MM.1S (cell line): ENCODE measurements at regions not wholly inside any gene's neighbourhood (a gene's known extent, or its start where the extent isn't known, plus 50 kb on each side); places are given as distances from the start of the nearest gene placed in this dataset.

Source experiments
- DNase-seq: peaks from one replicate; pipeline ENCODE4 v3.0.0-alpha.2; 2015
- H2AFZ ChIP-seq: fragments of 300-600 bp; sonication (generic); 2 replicates; pipeline ENCODE4 v1.6.0; 2016; ENCODE audit warnings: antibody characterized with exemption, low read length
- H3F3A ChIP-seq: fragments of 300-600 bp; sonication (generic); 2 replicates; pipeline ENCODE4 v1.6.1; 2016; ENCODE audit warnings: mild to moderate bottlenecking, antibody characterized with exemption, low read length, moderate library complexity, mixed read lengths; ENCODE audit not compliant: insufficient read depth
- H3K27ac ChIP-seq: fragments of 300-600 bp; sonication (generic); 2 replicates; pipeline ENCODE4 v1.5.1; 2016; ENCODE audit warnings: mild to moderate bottlenecking, low read length
- H3K27me3 ChIP-seq: fragments of 300-600 bp; sonication (generic); replicated peaks from 2 replicates; pipeline ENCODE4 v1.6.0; 2016; ENCODE audit warnings: low read length; ENCODE audit not compliant: insufficient read depth
- H3K36me3 ChIP-seq: fragments of 300-600 bp; sonication (generic); replicated peaks from 2 replicates; pipeline ENCODE4 v1.6.1; 2016; ENCODE audit warnings: mild to moderate bottlenecking, low read length, mixed read lengths; ENCODE audit not compliant: insufficient read depth
- H3K4me1 ChIP-seq: fragments of 300-600 bp; sonication (generic); 2 replicates; pipeline ENCODE4 v1.6.1; 2016; ENCODE audit warnings: low read length, mixed read lengths
- H3K4me2 ChIP-seq: fragments of 300-600 bp; sonication (generic); 2 replicates; pipeline ENCODE4 v1.6.0; 2016; ENCODE audit warnings: low read depth, low read length
- H3K4me3 ChIP-seq: fragments of 300-600 bp; sonication (generic); 2 replicates; pipeline ENCODE4 v1.5.1; 2016; ENCODE audit warnings: low read length, mixed read lengths
- H3K79me2 ChIP-seq: fragments of 300-600 bp; sonication (generic); 2 replicates; pipeline ENCODE4 v1.6.1; 2016; ENCODE audit warnings: mixed run types, low read length, mixed read lengths
- H3K9ac ChIP-seq: fragments of 300-600 bp; sonication (generic); 2 replicates; pipeline ENCODE4 v1.6.1; 2016; ENCODE audit warnings: low read length, mixed read lengths
- H3K9me2 ChIP-seq: fragments of 300-600 bp; sonication (generic); replicated peaks from 2 replicates; pipeline ENCODE4 v1.6.1; 2016; ENCODE audit warnings: mild to moderate bottlenecking, low read length, mixed read lengths; ENCODE audit not compliant: insufficient read depth
- H3K9me3 ChIP-seq: fragments of 300-600 bp; sonication (generic); replicated peaks from 2 replicates; pipeline ENCODE4 v1.6.1; 2016; ENCODE audit warnings: mild to moderate bottlenecking, low read length, mixed read lengths; ENCODE audit not compliant: insufficient read depth
- H4K20me1 ChIP-seq: fragments of 300-600 bp; sonication (generic); 2 replicates; pipeline ENCODE4 v1.6.1; 2016; ENCODE audit warnings: mild to moderate bottlenecking, low read length, moderate library complexity, mixed read lengths; ENCODE audit not compliant: insufficient read depth
- EZH2 ChIP-seq: fragments of 300-600 bp; sonication (generic); optimal IDR thresholded peaks from 2 replicates; pipeline ENCODE3; 2017; ENCODE audit warnings: low read depth, mild to moderate bottlenecking, antibody characterized with exemption, low read length, mixed read lengths
- EZH2phosphoT487 ChIP-seq: fragments of 300-600 bp; sonication (generic); IDR thresholded peaks from 2 replicates; pipeline ENCODE4 v1.6.1; 2018; ENCODE audit warnings: antibody characterized with exemption, low read length
- TF ChIP-seq, protein P1 (sequence below): fragments of 300-600 bp; sonication (generic); IDR thresholded peaks from 2 replicates; pipeline ENCODE4 v1.5.1; 2016; ENCODE audit warnings: antibody characterized with exemption, low read length, mixed read lengths

DNA sequence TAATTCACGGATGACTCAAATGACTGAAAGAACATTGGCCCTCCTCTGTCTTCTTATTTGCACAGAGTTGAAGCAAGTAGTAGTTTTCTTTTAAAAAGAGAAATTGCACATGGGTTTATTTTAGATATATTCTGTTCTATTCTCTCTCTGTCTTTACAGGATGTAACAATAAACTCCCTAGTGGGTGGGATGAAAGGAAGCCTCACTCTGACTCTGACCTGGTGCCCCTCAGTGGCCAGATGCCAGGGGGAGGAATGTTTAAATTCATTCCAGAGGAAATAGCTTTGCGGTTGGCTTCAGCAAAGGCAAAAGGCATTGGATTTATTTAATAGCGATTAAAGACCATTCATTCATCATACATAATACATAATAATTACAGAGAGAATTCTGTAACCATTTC lies 156.4 kb upstream of the MTPN start:
- TF ChIP-seq, protein P1, sequence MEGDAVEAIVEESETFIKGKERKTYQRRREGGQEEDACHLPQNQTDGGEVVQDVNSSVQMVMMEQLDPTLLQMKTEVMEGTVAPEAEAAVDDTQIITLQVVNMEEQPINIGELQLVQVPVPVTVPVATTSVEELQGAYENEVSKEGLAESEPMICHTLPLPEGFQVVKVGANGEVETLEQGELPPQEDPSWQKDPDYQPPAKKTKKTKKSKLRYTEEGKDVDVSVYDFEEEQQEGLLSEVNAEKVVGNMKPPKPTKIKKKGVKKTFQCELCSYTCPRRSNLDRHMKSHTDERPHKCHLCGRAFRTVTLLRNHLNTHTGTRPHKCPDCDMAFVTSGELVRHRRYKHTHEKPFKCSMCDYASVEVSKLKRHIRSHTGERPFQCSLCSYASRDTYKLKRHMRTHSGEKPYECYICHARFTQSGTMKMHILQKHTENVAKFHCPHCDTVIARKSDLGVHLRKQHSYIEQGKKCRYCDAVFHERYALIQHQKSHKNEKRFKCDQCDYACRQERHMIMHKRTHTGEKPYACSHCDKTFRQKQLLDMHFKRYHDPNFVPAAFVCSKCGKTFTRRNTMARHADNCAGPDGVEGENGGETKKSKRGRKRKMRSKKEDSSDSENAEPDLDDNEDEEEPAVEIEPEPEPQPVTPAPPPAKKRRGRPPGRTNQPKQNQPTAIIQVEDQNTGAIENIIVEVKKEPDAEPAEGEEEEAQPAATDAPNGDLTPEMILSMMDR, result no peak
- TF ChIP-seq EZH2, result no peak
- TF ChIP-seq EZH2phosphoT487, result no peak
- Histone ChIP-seq H3K4me3 (no peak overlapping the region), H3K36me3 (no peaks in the 10 kb centered on the region), H3F3A (no peaks in the 10 kb centered on the region), H3K4me1 (no peaks in the 10 kb centered on the region), H3K9me2 (no peaks in the 10 kb centered on the region), H3K27ac (no peak overlapping the region), H3K79me2 (no peaks in the 10 kb centered on the region), H4K20me1 (no peaks in the 10 kb centered on the region), H3K4me2 (no peak overlapping the region), H2AFZ (no peak overlapping the region), H3K9me3 (no peaks in the 10 kb centered on the region), H3K27me3 (no peaks in the 10 kb centered on the region), H3K9ac (no peak overlapping the region)
- DNase-seq, result no peak

DNA sequence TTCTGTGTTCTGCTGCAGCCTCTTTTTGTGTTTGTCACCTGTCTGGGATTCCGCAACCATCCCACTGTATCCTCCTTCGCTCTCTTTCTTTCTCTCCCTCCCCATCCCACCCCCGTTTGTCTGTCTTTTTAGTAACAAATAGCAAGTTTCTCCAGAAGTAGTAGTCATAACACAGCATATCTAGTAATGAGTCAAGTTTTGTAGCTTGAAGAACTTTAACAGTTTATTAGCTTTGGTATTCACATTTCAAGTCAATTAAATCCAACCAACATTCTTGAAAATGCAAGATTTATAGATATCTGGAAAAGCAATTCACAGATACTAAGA lies 154.1 kb upstream of the MTPN start:
- no peak overlapping the region for H3K4me3 ChIP-seq
- DNase-seq, result no peak
- H3K79me2 ChIP-seq, result no peaks in the 10 kb centered on the region
- H3K9ac ChIP-seq, result no peak overlapping the region
- no peaks in the 10 kb centered on the region for H3K4me1 ChIP-seq
- H3K4me2 ChIP-seq, result no peak overlapping the region
- H3K27ac ChIP-seq, result no peak overlapping the region
- H3K36me3 ChIP-seq, result no peaks in the 10 kb centered on the region
- no peaks in the 10 kb centered on the region for H3K27me3 ChIP-seq
- H3F3A ChIP-seq, result no peaks in the 10 kb centered on the region
- H2AFZ ChIP-seq, result no peak overlapping the region
- no peaks in the 10 kb centered on the region for H3K9me2 ChIP-seq
- TF ChIP-seq EZH2 (no peak), EZH2phosphoT487 (no peak)
- TF ChIP-seq, protein P1, result no peak
- H3K9me3 ChIP-seq, result no peaks in the 10 kb centered on the region
- no peaks in the 10 kb centered on the region for H4K20me1 ChIP-seq

DNA sequence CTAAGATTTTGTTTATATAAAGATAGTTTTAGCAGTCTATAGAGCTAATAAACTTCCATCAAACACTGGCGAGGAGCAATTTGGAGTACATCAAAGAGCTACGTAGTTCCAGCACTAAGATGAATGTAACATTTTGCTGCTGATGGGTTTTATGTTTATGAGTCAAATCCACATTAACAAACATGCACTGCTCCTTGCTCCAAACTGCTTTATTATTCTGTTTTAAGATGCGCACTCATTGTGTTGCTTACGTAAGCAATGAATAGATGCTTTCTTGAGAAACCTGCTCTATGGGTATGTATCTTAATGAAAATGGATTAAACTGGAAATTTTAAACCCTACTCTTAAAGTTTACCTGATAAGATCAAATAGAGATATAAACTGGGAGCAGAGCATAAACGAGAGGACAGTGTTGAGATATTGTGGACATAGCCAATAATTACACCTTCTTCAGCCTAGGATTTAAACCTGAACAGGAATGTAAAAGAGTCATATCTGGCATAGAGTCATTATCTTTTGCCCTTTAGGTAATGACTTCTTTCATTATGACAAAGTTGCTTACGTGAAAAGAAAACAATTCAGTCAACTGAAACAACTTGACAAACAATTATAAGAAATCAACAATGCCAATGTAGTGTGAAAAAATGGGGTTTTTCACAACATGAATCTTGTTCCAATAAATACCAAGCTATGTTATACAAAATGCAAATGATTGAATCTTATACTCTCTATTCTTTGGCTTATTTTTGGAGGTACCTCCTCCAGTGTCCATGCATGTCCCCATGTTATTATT lies 153.5 kb upstream of the MTPN start:
- H3K27ac ChIP-seq, result no peak overlapping the region
- no peak overlapping the region for H2AFZ ChIP-seq
- no peaks in the 10 kb centered on the region for H3K4me1 ChIP-seq
- H3K4me3 ChIP-seq, result no peak overlapping the region
- no peaks in the 10 kb centered on the region for H3K9me3 ChIP-seq
- no peaks in the 10 kb centered on the region for H4K20me1 ChIP-seq
- H3K4me2 ChIP-seq, result no peak overlapping the region
- H3K27me3 ChIP-seq, result no peaks in the 10 kb centered on the region
- no peaks in the 10 kb centered on the region for H3F3A ChIP-seq
- no peak overlapping the region for H3K9ac ChIP-seq
- no peaks in the 10 kb centered on the region for H3K36me3 ChIP-seq
- H3K9me2 ChIP-seq, result no peaks in the 10 kb centered on the region
- no peak for TF ChIP-seq EZH2
- TF ChIP-seq, protein P1, result no peak
- TF ChIP-seq EZH2phosphoT487, result no peak
- DNase-seq, result no peak
- no peaks in the 10 kb centered on the region for H3K79me2 ChIP-seq
